OCI-LY7 (cell line): ENCODE measurements at regions not wholly inside any gene's neighbourhood (a gene's known extent, or its start where the extent isn't known, plus 50 kb on each side); places are given as distances from the start of the nearest gene placed in this dataset.

ENCODE experiments used
- EZH2phosphoT487 ChIP-seq: fragments of 200-600 bp; sonication (generic); IDR thresholded peaks from 2 replicates; pipeline ENCODE4 v1.6.1; 2018; ENCODE audit warnings: low read depth, borderline replicate concordance, mild to moderate bottlenecking, mixed run types, antibody characterized with exemption, low read length, moderate library complexity, mixed read lengths
- TF ChIP-seq, protein P1 (sequence below): fragments of 200-600 bp; sonication (generic); conservative IDR thresholded peaks from 2 replicates; pipeline ENCODE4 v1.5.1; 2014; ENCODE audit warnings: mild to moderate bottlenecking, antibody characterized with exemption, low read length, moderate library complexity, mixed read lengths

- TF ChIP-seq, protein P1, sequence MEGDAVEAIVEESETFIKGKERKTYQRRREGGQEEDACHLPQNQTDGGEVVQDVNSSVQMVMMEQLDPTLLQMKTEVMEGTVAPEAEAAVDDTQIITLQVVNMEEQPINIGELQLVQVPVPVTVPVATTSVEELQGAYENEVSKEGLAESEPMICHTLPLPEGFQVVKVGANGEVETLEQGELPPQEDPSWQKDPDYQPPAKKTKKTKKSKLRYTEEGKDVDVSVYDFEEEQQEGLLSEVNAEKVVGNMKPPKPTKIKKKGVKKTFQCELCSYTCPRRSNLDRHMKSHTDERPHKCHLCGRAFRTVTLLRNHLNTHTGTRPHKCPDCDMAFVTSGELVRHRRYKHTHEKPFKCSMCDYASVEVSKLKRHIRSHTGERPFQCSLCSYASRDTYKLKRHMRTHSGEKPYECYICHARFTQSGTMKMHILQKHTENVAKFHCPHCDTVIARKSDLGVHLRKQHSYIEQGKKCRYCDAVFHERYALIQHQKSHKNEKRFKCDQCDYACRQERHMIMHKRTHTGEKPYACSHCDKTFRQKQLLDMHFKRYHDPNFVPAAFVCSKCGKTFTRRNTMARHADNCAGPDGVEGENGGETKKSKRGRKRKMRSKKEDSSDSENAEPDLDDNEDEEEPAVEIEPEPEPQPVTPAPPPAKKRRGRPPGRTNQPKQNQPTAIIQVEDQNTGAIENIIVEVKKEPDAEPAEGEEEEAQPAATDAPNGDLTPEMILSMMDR = no peak
- TF ChIP-seq EZH2phosphoT487 = no peak
Measured at GRCh38 chr4:60945641-60946040, 254.5 kb upstream of the ADGRL3 start.
